Spleen (tissue), 7 donors: ENCODE measurements at regions not wholly inside any gene's neighbourhood (a gene's known extent, or its start where the extent isn't known, plus 50 kb on each side); places are given as distances from the start of the nearest gene placed in this dataset.

ENCODE experiments used
- POLR2A ChIP-seq, 3 donors: fragments of 450-650 bp; IDR thresholded peaks; one replicate each; pipeline ENCODE4 v1.5.1; 2017; ENCODE audit warnings: antibody characterized with exemption in 3 of 3, mild to moderate bottlenecking in 1 of 3
- TF ChIP-seq, protein P1 (sequence below), 11 experiments: fragments of 200-600 bp in 7 of 11; fragments of 450-650 bp in 4 of 11; sonication (generic) in 4 of 11; IDR thresholded peaks in 8 of 11; conservative IDR thresholded peaks in 3 of 11; 1 replicate in 7 of 11; 2 replicates in 4 of 11; pipeline versions ENCODE4 v1.4.0 to v1.8.0; 2016 to 2021; ENCODE audit warnings: antibody characterized with exemption in 11 of 11, inconsistent platforms in 4 of 11, mild to moderate bottlenecking in 1 of 11
- donor health status: DM: no; HTN: no; CAD: no; lungs with moderate emphysema.
- donor health status: DM: no; HTN: no; CAD: no.
- donor health status: DM: no; HTN: no; CAD: no.

DNA sequence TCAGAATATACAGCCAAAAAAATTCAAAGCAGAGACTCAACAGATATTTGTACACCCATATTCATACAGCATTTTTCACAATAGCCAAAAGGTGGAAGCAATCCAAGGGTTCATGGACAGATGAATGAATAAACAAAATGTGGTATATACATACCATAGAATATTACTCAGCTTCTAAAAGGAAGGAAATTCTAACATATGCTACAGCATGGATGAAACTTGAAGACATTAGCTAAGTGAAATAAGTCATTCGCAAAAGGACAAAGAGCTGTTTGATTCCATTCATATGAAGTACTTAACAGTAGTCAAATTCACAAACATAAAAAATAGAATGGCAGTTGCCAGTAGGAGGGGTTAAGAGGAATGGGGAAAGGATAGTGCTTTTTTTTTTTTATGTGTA is 91.8 kb upstream of the ARID2 start:
- no peak for TF ChIP-seq POLR2A (IDR thresholded peaks at IDR 0.05)
- TF ChIP-seq, protein P1, sequence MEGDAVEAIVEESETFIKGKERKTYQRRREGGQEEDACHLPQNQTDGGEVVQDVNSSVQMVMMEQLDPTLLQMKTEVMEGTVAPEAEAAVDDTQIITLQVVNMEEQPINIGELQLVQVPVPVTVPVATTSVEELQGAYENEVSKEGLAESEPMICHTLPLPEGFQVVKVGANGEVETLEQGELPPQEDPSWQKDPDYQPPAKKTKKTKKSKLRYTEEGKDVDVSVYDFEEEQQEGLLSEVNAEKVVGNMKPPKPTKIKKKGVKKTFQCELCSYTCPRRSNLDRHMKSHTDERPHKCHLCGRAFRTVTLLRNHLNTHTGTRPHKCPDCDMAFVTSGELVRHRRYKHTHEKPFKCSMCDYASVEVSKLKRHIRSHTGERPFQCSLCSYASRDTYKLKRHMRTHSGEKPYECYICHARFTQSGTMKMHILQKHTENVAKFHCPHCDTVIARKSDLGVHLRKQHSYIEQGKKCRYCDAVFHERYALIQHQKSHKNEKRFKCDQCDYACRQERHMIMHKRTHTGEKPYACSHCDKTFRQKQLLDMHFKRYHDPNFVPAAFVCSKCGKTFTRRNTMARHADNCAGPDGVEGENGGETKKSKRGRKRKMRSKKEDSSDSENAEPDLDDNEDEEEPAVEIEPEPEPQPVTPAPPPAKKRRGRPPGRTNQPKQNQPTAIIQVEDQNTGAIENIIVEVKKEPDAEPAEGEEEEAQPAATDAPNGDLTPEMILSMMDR (IDR thresholded peaks at IDR 0.05 in 8 of 11, conservative IDR thresholded peaks at IDR 0.05 in 3 of 11) = no peak
